ENCODE measurements at regions not wholly inside any gene's neighbourhood (a gene's known extent, or its start where the extent isn't known, plus 50 kb on each side); places are given as distances from the start of the nearest gene placed in this dataset.

GRCh38 chr20:51285684-51286083 lies 256.8 kb downstream of the NFATC2 start:
- no peaks in the 10 kb centered on the region for H3K4me1 ChIP-seq (ENCODE audit: control insufficient read depth, insufficient read depth, low read length, poor library complexity, severe bottlenecking)
- no peaks in the 10 kb centered on the region for H3K9me3 Mint-ChIP-seq
- no peaks in the 10 kb centered on the region for H3K4me1 Mint-ChIP-seq
- H3K27ac ChIP-seq (ENCODE audit: insufficient read depth, low read length, poor library complexity, severe bottlenecking), result no peak overlapping the region
- no peak overlapping the region for H3K4me3 ChIP-seq (ENCODE audit: low read depth, low read length)
- no peaks in the 10 kb centered on the region for H3K9me3 ChIP-seq (ENCODE audit: control insufficient read depth in 2 of 2, low read length in 2 of 2)
- peaks cover 5% of the 10 kb centered on the region for H3K27me3 ChIP-seq (ENCODE audit: control insufficient read depth, insufficient read depth, low read length)
- no peaks in the 10 kb centered on the region for H3K36me3 ChIP-seq (ENCODE audit: control insufficient read depth, insufficient read depth, low read length)
- ATAC-seq (ENCODE audit: low read depth in 2 of 2) (no peak), DNase-seq (no peak)
- H3K4me3 Mint-ChIP-seq, result no peak overlapping the region
- peaks cover 14% of the 10 kb centered on the region for H3K27me3 Mint-ChIP-seq
- no peaks in the 10 kb centered on the region for H3K36me3 Mint-ChIP-seq
- no peak overlapping the region for H3K27ac Mint-ChIP-seq

GRCh38 chr20:51284871-51285270 lies 257.6 kb downstream of the NFATC2 start:
- H3K36me3 ChIP-seq (ENCODE audit: control insufficient read depth, insufficient read depth, low read length), result no peaks in the 10 kb centered on the region
- peaks cover 5% of the 10 kb centered on the region for H3K27me3 ChIP-seq (ENCODE audit: control insufficient read depth, insufficient read depth, low read length)
- H3K9me3 ChIP-seq (ENCODE audit: control insufficient read depth in 2 of 2, low read length in 2 of 2), result no peaks in the 10 kb centered on the region
- Mint-ChIP-seq H3K4me3 (no peak overlapping the region), H3K27me3 (peaks cover 14% of the 10 kb centered on the region), H3K36me3 (no peaks in the 10 kb centered on the region), H3K27ac (no peak overlapping the region), H3K9me3 (no peaks in the 10 kb centered on the region), H3K4me1 (no peaks in the 10 kb centered on the region)
- no peaks in the 10 kb centered on the region for H3K4me1 ChIP-seq (ENCODE audit: control insufficient read depth, insufficient read depth, low read length, poor library complexity, severe bottlenecking)
- ATAC-seq (ENCODE audit: low read depth in 2 of 2) (no peak), DNase-seq (no peak)
- no peak overlapping the region for H3K27ac ChIP-seq (ENCODE audit: insufficient read depth, low read length, poor library complexity, severe bottlenecking)
- H3K4me3 ChIP-seq (ENCODE audit: low read depth, low read length), result no peak overlapping the region

- H3K27ac Mint-ChIP-seq, result no peak overlapping the region
- H3K36me3 Mint-ChIP-seq, result no peaks in the 10 kb centered on the region
- ATAC-seq (ENCODE audit: low read depth in 2 of 2) (no peak), DNase-seq (no peak)
- Histone ChIP-seq H3K4me3 (ENCODE audit: low read depth, low read length) (no peak overlapping the region), H3K36me3 (ENCODE audit: control insufficient read depth, insufficient read depth, low read length) (no peaks in the 10 kb centered on the region), H3K9me3 (ENCODE audit: control insufficient read depth in 2 of 2, low read length in 2 of 2) (no peaks in the 10 kb centered on the region), H3K27ac (ENCODE audit: insufficient read depth, low read length, poor library complexity, severe bottlenecking) (no peak overlapping the region), H3K27me3 (ENCODE audit: control insufficient read depth, insufficient read depth, low read length) (no peaks in the 10 kb centered on the region), H3K4me1 (ENCODE audit: control insufficient read depth, insufficient read depth, low read length, poor library complexity, severe bottlenecking) (no peaks in the 10 kb centered on the region)
- H3K4me3 Mint-ChIP-seq, result no peak overlapping the region
- H3K9me3 Mint-ChIP-seq, result no peaks in the 10 kb centered on the region
- no peaks in the 10 kb centered on the region for H3K4me1 Mint-ChIP-seq
- H3K27me3 Mint-ChIP-seq, result peaks cover 14% of the 10 kb centered on the region
Observed at GRCh38 chr20:51284176-51284575, 258.3 kb downstream of the NFATC2 start.

- H3K4me1 ChIP-seq (ENCODE audit: control insufficient read depth, insufficient read depth, low read length, poor library complexity, severe bottlenecking), result no peaks in the 10 kb centered on the region
- DNase-seq, result no peak
- H3K27ac Mint-ChIP-seq, result no peak overlapping the region
- H3K9me3 ChIP-seq (ENCODE audit: control insufficient read depth in 2 of 2, low read length in 2 of 2), result no peaks in the 10 kb centered on the region
- no peak overlapping the region for H3K27ac ChIP-seq (ENCODE audit: insufficient read depth, low read length, poor library complexity, severe bottlenecking)
- no peaks in the 10 kb centered on the region for H3K36me3 ChIP-seq (ENCODE audit: control insufficient read depth, insufficient read depth, low read length)
- peaks cover 4% of the 10 kb centered on the region for H3K27me3 ChIP-seq (ENCODE audit: control insufficient read depth, insufficient read depth, low read length)
- ATAC-seq (ENCODE audit: low read depth in 2 of 2), result no peak
- H3K27me3 Mint-ChIP-seq, result peaks cover 7% of the 10 kb centered on the region
- H3K4me3 ChIP-seq (ENCODE audit: low read depth, low read length), result no peak overlapping the region
- H3K9me3 Mint-ChIP-seq, result no peaks in the 10 kb centered on the region
- no peaks in the 10 kb centered on the region for H3K4me1 Mint-ChIP-seq
- no peak overlapping the region for H3K4me3 Mint-ChIP-seq
- peaks cover 4% of the 10 kb centered on the region for H3K36me3 Mint-ChIP-seq
Observed at GRCh38 chr20:51281521-51281920, 258.6 kb upstream of the KCNG1 start.

GRCh38 chr20:51280047-51280446 lies 257.1 kb upstream of the KCNG1 start:
- Mint-ChIP-seq H3K27me3 (no peaks in the 10 kb centered on the region), H3K9me3 (no peaks in the 10 kb centered on the region), H3K27ac (no peak overlapping the region), H3K36me3 (peaks cover 4% of the 10 kb centered on the region), H3K4me3 (no peak overlapping the region), H3K4me1 (peaks cover 0 to 3% (median 0%) of the 10 kb centered on the region in 4 donors)
- Histone ChIP-seq H3K36me3 (ENCODE audit: control insufficient read depth, insufficient read depth, low read length) (no peaks in the 10 kb centered on the region), H3K27me3 (ENCODE audit: control insufficient read depth, insufficient read depth, low read length) (peaks cover 4% of the 10 kb centered on the region), H3K9me3 (ENCODE audit: control insufficient read depth in 2 of 2, low read length in 2 of 2) (no peaks in the 10 kb centered on the region), H3K4me1 (ENCODE audit: control insufficient read depth, insufficient read depth, low read length, poor library complexity, severe bottlenecking) (no peaks in the 10 kb centered on the region), H3K27ac (ENCODE audit: insufficient read depth, low read length, poor library complexity, severe bottlenecking) (no peak overlapping the region), H3K4me3 (ENCODE audit: low read depth, low read length) (no peak overlapping the region)
- DNase-seq (no peak), ATAC-seq (ENCODE audit: low read depth in 2 of 2) (no peak)

GRCh38 chr20:51277961-51278360 lies 255.1 kb upstream of the KCNG1 start:
- ATAC-seq (ENCODE audit: low read depth in 2 of 2), result no peak
- H3K9me3 Mint-ChIP-seq, result peaks cover 0 to 3% (median 0%) of the 10 kb centered on the region in 7 donors
- peak overlapping the region in 1 of 4 donors; percentile 45 for H3K4me3 Mint-ChIP-seq
- no peak for DNase-seq
- Histone ChIP-seq H3K36me3 (ENCODE audit: control insufficient read depth, insufficient read depth, low read length) (no peaks in the 10 kb centered on the region), H3K27me3 (ENCODE audit: control insufficient read depth, insufficient read depth, low read length) (peaks cover 4% of the 10 kb centered on the region), H3K9me3 (ENCODE audit: control insufficient read depth in 2 of 2, low read length in 2 of 2) (no peaks in the 10 kb centered on the region), H3K27ac (ENCODE audit: insufficient read depth, low read length, poor library complexity, severe bottlenecking) (no peak overlapping the region), H3K4me1 (ENCODE audit: control insufficient read depth, insufficient read depth, low read length, poor library complexity, severe bottlenecking) (no peaks in the 10 kb centered on the region), H3K4me3 (ENCODE audit: low read depth, low read length) (no peak overlapping the region)
- H3K36me3 Mint-ChIP-seq, result peaks cover 4% of the 10 kb centered on the region
- peaks cover 0 to 4% (median 0%) of the 10 kb centered on the region in 4 donors for H3K4me1 Mint-ChIP-seq
- H3K27me3 Mint-ChIP-seq, result peaks cover 5% of the 10 kb centered on the region
- H3K27ac Mint-ChIP-seq, result peak overlapping the region in 1 of 3 donors; percentile 15

- peaks cover 0 to 3% (median 0%) of the 10 kb centered on the region in 7 donors for H3K9me3 Mint-ChIP-seq
- DNase-seq, result no peak
- ATAC-seq (ENCODE audit: low read depth in 2 of 2), result no peak
Observed at GRCh38 chr20:51276296-51276695, 253.4 kb upstream of the KCNG1 start.

GRCh38 chr20:51275826-51276225 lies 252.9 kb upstream of the KCNG1 start:
- DNase-seq (no peak), ATAC-seq (ENCODE audit: low read depth in 2 of 2) (no peak)
- Mint-ChIP-seq H3K36me3 (peaks cover 4% of the 10 kb centered on the region), H3K4me1 (peaks cover 0 to 4% (median 0%) of the 10 kb centered on the region in 4 donors), H3K27me3 (peaks cover 10% of the 10 kb centered on the region), H3K9me3 (peaks cover 0 to 4% (median 0%) of the 10 kb centered on the region in 7 donors), H3K27ac (no peak overlapping the region), H3K4me3 (no peak overlapping the region)
- no peak overlapping the region for H3K4me3 ChIP-seq (ENCODE audit: low read depth, low read length)
- no peaks in the 10 kb centered on the region for H3K4me1 ChIP-seq (ENCODE audit: control insufficient read depth, insufficient read depth, low read length, poor library complexity, severe bottlenecking)
- H3K27ac ChIP-seq (ENCODE audit: insufficient read depth, low read length, poor library complexity, severe bottlenecking), result no peak overlapping the region
- peaks cover 4% of the 10 kb centered on the region for H3K27me3 ChIP-seq (ENCODE audit: control insufficient read depth, insufficient read depth, low read length)
- no peaks in the 10 kb centered on the region for H3K36me3 ChIP-seq (ENCODE audit: control insufficient read depth, insufficient read depth, low read length)
- no peaks in the 10 kb centered on the region for H3K9me3 ChIP-seq (ENCODE audit: control insufficient read depth in 2 of 2, low read length in 2 of 2)

More at GRCh38 chr20:51276296-51276695, 253.4 kb upstream of the KCNG1 start:
- Histone ChIP-seq H3K36me3 (ENCODE audit: control insufficient read depth, insufficient read depth, low read length) (no peaks in the 10 kb centered on the region), H3K4me3 (ENCODE audit: low read depth, low read length) (no peak overlapping the region), H3K4me1 (ENCODE audit: control insufficient read depth, insufficient read depth, low read length, poor library complexity, severe bottlenecking) (no peaks in the 10 kb centered on the region), H3K27ac (ENCODE audit: insufficient read depth, low read length, poor library complexity, severe bottlenecking) (no peak overlapping the region), H3K27me3 (ENCODE audit: control insufficient read depth, insufficient read depth, low read length) (peaks cover 4% of the 10 kb centered on the region), H3K9me3 (ENCODE audit: control insufficient read depth in 2 of 2, low read length in 2 of 2) (no peaks in the 10 kb centered on the region)
- H3K36me3 Mint-ChIP-seq, result peaks cover 4% of the 10 kb centered on the region
- H3K4me1 Mint-ChIP-seq, result peaks cover 0 to 4% (median 0%) of the 10 kb centered on the region in 4 donors
- no peak overlapping the region for H3K27ac Mint-ChIP-seq
- H3K4me3 Mint-ChIP-seq, result no peak overlapping the region
- peaks cover 10% of the 10 kb centered on the region for H3K27me3 Mint-ChIP-seq

Data from CD4-positive, CD25-positive, alpha-beta regulatory T cell (primary cell).